Neural cell (in vitro differentiated cells): ENCODE measurements at regions not wholly inside any gene's neighbourhood (a gene's known extent, or its start where the extent isn't known, plus 50 kb on each side); places are given as distances from the start of the nearest gene placed in this dataset.
"Not testable (repeated sequence)": the region's sequence is repeated elsewhere in the genome, so short reads cannot be mapped to it uniquely, and the experiment has no call there.

Experiments
- CTCF ChIP-seq: fragments of 450-650 bp; IDR thresholded peaks from 2 replicates; pipeline ENCODE4 v1.5.1; 2014; ENCODE audit warnings: antibody characterized with exemption, mild to moderate bottlenecking, moderate library complexity; ENCODE audit not compliant: poor library complexity, severe bottlenecking
- POLR2AphosphoS5 ChIP-seq: IDR thresholded peaks from 2 replicates; pipeline ENCODE4 v1.6.1; 2012
- RAD21 ChIP-seq: fragments of 450-650 bp; conservative IDR thresholded peaks from 2 replicates; pipeline ENCODE4 v1.6.1; 2014; ENCODE audit warnings: antibody characterized with exemption, mild to moderate bottlenecking, moderate library complexity
- TF ChIP-seq, protein P1 (sequence below): IDR thresholded peaks from 2 replicates; pipeline ENCODE4 v1.6.1; 2012; ENCODE audit warnings: borderline replicate concordance

DNA sequence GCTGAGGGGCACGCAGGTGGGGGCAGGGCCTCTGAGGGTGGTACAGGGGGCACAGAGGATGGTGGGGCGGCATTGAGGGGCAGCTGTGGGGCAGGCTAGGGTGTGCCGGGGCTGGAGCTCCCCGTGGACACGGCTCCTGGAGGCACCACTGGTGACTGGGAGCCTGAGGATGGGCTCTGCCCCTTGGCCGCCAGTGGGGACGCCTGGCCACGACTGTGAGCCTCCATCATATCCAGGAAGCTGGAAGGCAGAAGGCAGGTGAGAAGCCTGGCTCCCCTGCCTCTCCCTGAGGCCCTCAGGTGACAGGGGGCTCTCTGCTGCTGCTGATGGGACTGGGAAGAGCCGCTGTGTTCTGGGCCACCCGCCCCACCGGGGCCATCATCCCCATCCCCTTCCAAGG lies 308.4 kb downstream of the CCDC74A start:
- not testable (repeated sequence) for TF ChIP-seq CTCF, POLR2AphosphoS5, RAD21
- TF ChIP-seq, protein P1, sequence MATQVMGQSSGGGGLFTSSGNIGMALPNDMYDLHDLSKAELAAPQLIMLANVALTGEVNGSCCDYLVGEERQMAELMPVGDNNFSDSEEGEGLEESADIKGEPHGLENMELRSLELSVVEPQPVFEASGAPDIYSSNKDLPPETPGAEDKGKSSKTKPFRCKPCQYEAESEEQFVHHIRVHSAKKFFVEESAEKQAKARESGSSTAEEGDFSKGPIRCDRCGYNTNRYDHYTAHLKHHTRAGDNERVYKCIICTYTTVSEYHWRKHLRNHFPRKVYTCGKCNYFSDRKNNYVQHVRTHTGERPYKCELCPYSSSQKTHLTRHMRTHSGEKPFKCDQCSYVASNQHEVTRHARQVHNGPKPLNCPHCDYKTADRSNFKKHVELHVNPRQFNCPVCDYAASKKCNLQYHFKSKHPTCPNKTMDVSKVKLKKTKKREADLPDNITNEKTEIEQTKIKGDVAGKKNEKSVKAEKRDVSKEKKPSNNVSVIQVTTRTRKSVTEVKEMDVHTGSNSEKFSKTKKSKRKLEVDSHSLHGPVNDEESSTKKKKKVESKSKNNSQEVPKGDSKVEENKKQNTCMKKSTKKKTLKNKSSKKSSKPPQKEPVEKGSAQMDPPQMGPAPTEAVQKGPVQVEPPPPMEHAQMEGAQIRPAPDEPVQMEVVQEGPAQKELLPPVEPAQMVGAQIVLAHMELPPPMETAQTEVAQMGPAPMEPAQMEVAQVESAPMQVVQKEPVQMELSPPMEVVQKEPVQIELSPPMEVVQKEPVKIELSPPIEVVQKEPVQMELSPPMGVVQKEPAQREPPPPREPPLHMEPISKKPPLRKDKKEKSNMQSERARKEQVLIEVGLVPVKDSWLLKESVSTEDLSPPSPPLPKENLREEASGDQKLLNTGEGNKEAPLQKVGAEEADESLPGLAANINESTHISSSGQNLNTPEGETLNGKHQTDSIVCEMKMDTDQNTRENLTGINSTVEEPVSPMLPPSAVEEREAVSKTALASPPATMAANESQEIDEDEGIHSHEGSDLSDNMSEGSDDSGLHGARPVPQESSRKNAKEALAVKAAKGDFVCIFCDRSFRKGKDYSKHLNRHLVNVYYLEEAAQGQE = not testable (repeated sequence)
